Keratinocyte (primary cell): ENCODE measurements at regions not wholly inside any gene's neighbourhood (a gene's known extent, or its start where the extent isn't known, plus 50 kb on each side); places are given as distances from the start of the nearest gene placed in this dataset.

Experiments used
- CTCF ChIP-seq, 3 experiments: IDR thresholded peaks in 1 of 3; conservative IDR thresholded peaks in 1 of 3; optimal IDR thresholded peaks in 1 of 3; 2 replicates in 2 of 3; 3 replicates in 1 of 3; pipeline versions ENCODE3 to v1.5.1; 2011; ENCODE audit warnings: low read length in 3 of 3, mild to moderate bottlenecking in 3 of 3, moderate library complexity in 2 of 3, control low read depth in 1 of 3, inconsistent platforms in 1 of 3; ENCODE audit not compliant: insufficient read depth in 2 of 3; ENCODE audit errors: extremely low read depth in 1 of 3
- EZH2 ChIP-seq: IDR thresholded peaks from one replicate; pipeline ENCODE4 v1.6.1; 2012; ENCODE audit warnings: inconsistent platforms, mild to moderate bottlenecking, low read length, moderate library complexity

GRCh38 chr9:17878810-17879370 lies 300.0 kb downstream of the SH3GL2 start:
- no peak for TF ChIP-seq CTCF (optimal IDR thresholded peaks at IDR 0.05 in 1 of 3, IDR thresholded peaks at IDR 0.05 in 1 of 3, conservative IDR thresholded peaks at IDR 0.05 in 1 of 3; ENCODE audit: extremely low read depth in 1 of 3, insufficient read depth in 2 of 3, low read length in 3 of 3)
- TF ChIP-seq EZH2, result no peak
